ENCODE measurements at regions not wholly inside any gene's neighbourhood (a gene's known extent, or its start where the extent isn't known, plus 50 kb on each side); places are given as distances from the start of the nearest gene placed in this dataset.

GRCh38 chr17:71113347-71113746, 944.0 kb downstream of the KCNJ2 start:
- no peak for TF ChIP-seq CTCF (IDR thresholded peaks at IDR 0.05)
- no peak for TF ChIP-seq POLR2AphosphoS5 (IDR thresholded peaks at IDR 0.05)
- no peak for TF ChIP-seq POLR2A (IDR thresholded peaks at IDR 0.05; ENCODE audit: low read depth)
